Thoracic aorta (tissue), 2 donors: ENCODE measurements at regions not wholly inside any gene's neighbourhood (a gene's known extent, or its start where the extent isn't known, plus 50 kb on each side); places are given as distances from the start of the nearest gene placed in this dataset.

Experiments
- ATAC-seq: fragments of 150-250 bp; one replicate; pipeline ENCODE4 v1.8.0; 2017; ENCODE audit warnings: low read depth; ENCODE audit not compliant: insufficient number of reproducible peaks, low FRiP score
- DNase-seq: peaks from one replicate; pipeline ENCODE4 v3.0.0-alpha.2; 2020; ENCODE audit warnings: low spot score
- H3K27ac ChIP-seq, 2 donors: fragments of 200-600 bp; sonication (generic); 1 replicate in 1 of 2; 2 replicates in 1 of 2; pipeline ENCODE4 v1.5.1; 2016; ENCODE audit warnings: mild to moderate bottlenecking in 2 of 2, moderate library complexity in 2 of 2
- H3K27me3 ChIP-seq: fragments of 200-600 bp; sonication (generic); replicated peaks from 2 replicates; pipeline ENCODE4 v1.6.0; 2016; ENCODE audit warnings: mild to moderate bottlenecking; ENCODE audit not compliant: insufficient read depth
- H3K36me3 ChIP-seq: fragments of 200-600 bp; sonication (generic); one replicate; pipeline ENCODE4 v1.5.1; 2016
- H3K4me1 ChIP-seq, 2 donors: fragments of 200-600 bp; sonication (generic); 1 replicate in 1 of 2; 2 replicates in 1 of 2; pipeline versions ENCODE4 v1.5.1 to v1.6.0; 2016; ENCODE audit warnings: low read depth in 2 of 2, mild to moderate bottlenecking in 1 of 2; ENCODE audit not compliant: control insufficient read depth in 1 of 2
- H3K4me3 ChIP-seq: fragments of 200-600 bp; sonication (generic); 2 replicates; pipeline ENCODE4 v1.5.1; 2016; ENCODE audit warnings: mild to moderate bottlenecking
- H3K9me3 ChIP-seq: fragments of 200-600 bp; sonication (generic); 2 replicates; pipeline ENCODE4 v1.5.1; 2016
- TF ChIP-seq, protein P1 (sequence below): fragments of 200-600 bp; sonication (generic); IDR thresholded peaks from one replicate; pipeline ENCODE4 v1.5.1; 2019; ENCODE audit warnings: antibody characterized with exemption

DNA sequence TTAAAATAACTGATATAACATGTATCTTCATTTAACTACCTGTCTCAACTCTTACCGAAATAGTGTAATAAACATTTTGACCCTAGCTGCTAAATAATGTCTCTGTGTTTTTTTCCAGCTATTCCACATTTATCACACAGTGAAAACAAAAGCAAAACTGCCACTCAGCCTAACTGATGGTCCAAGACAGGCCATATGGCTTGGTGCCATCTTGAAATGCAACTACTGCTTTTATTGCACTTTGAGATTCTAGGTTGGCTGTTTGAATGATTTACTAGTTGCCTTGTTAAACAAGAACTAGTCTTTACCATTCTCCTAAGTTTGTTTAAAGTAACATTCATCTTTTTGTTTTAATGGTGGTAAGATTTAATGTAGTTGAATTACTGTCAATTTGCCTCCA, 739.8 kb downstream of the TFAP2A start:
- no peaks in the 10 kb centered on the region for H3K9me3 ChIP-seq
- no peaks in the 10 kb centered on the region for H3K36me3 ChIP-seq
- no peaks in the 10 kb centered on the region for H3K27me3 ChIP-seq
- no peak for ATAC-seq
- no peak for DNase-seq
- TF ChIP-seq, protein P1, sequence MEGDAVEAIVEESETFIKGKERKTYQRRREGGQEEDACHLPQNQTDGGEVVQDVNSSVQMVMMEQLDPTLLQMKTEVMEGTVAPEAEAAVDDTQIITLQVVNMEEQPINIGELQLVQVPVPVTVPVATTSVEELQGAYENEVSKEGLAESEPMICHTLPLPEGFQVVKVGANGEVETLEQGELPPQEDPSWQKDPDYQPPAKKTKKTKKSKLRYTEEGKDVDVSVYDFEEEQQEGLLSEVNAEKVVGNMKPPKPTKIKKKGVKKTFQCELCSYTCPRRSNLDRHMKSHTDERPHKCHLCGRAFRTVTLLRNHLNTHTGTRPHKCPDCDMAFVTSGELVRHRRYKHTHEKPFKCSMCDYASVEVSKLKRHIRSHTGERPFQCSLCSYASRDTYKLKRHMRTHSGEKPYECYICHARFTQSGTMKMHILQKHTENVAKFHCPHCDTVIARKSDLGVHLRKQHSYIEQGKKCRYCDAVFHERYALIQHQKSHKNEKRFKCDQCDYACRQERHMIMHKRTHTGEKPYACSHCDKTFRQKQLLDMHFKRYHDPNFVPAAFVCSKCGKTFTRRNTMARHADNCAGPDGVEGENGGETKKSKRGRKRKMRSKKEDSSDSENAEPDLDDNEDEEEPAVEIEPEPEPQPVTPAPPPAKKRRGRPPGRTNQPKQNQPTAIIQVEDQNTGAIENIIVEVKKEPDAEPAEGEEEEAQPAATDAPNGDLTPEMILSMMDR = no peak
- no peak overlapping the region for H3K4me3 ChIP-seq
- H3K4me1 ChIP-seq = no peaks in the 10 kb centered on the region
- H3K27ac ChIP-seq = no peak overlapping the region

DNA sequence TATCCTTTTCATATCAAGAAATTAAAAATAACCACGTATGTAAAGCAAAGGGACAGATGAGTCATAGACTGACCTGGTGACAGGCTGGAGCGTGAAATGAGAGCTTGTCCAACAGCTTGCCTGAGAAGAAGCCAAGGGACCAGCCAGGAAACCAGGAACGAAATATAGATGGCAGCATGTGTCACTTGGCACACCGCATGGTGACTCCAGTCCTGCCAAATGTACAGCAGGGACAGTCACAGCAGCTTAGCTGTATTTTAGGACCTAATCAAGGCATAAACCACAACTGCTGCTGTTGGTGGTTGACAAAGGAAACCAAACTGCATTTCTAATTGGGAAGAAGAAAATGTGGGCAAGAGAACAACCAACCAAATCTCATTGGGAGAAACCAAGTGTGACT, 755.0 kb downstream of the TFAP2A start:
- H3K4me1 ChIP-seq = no peaks in the 10 kb centered on the region
- H3K9me3 ChIP-seq = no peaks in the 10 kb centered on the region
- no peak overlapping the region for H3K4me3 ChIP-seq
- no peaks in the 10 kb centered on the region for H3K27me3 ChIP-seq
- TF ChIP-seq, protein P1 = no peak
- ATAC-seq (no peak), DNase-seq (no peak)
- H3K27ac ChIP-seq = no peak overlapping the region
- H3K36me3 ChIP-seq = no peaks in the 10 kb centered on the region

DNA sequence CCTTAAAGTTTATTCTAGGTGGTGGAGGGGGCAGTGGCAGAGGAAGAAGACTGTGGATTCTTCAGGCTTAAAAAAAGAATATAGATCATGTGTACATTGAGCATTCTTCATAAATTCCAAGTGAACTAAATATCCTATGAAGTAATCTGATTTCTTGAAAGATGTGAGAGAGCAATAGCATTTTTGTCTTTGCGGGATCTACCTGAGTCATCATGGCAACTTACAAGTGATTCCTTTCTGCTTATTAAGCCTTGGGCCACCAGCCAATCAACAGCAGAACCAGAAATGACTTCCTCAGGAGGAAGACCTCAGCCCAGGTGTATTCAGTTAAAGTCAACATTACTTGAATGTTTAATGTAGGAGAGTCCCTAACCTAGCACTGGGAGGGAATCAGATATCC, 756.9 kb downstream of the TFAP2A start:
- DNase-seq = no peak
- Histone ChIP-seq H3K4me1 (no peaks in the 10 kb centered on the region), H3K9me3 (no peaks in the 10 kb centered on the region), H3K36me3 (no peaks in the 10 kb centered on the region), H3K4me3 (no peak overlapping the region), H3K27ac (no peak overlapping the region), H3K27me3 (no peaks in the 10 kb centered on the region)
- TF ChIP-seq, protein P1 = no peak
- ATAC-seq = no peak

DNA sequence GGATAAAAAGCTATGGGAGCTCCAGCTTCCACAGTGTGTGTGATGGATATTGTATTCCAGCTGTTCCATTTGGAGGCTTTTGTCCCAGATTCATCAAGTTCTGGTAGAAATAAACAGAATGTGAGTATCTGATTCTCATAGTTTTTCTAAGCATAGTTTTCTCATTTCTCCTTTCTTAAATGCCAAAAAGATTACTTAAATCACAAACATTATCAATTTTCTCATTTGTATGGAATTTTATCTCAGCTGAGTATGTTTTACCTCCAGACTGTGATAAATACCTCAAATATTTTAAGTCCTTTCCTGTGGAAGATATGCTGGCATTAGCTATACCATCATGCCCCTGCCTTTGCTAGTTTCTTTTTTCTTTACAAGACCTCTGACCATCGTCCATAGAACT, 767.3 kb downstream of the TFAP2A start:
- TF ChIP-seq, protein P1 = no peak
- ATAC-seq (no peak), DNase-seq (no peak)
- Histone ChIP-seq H3K27ac (no peak overlapping the region), H3K27me3 (no peaks in the 10 kb centered on the region), H3K9me3 (no peaks in the 10 kb centered on the region), H3K4me1 (no peaks in the 10 kb centered on the region), H3K36me3 (no peaks in the 10 kb centered on the region), H3K4me3 (no peak overlapping the region)

DNA sequence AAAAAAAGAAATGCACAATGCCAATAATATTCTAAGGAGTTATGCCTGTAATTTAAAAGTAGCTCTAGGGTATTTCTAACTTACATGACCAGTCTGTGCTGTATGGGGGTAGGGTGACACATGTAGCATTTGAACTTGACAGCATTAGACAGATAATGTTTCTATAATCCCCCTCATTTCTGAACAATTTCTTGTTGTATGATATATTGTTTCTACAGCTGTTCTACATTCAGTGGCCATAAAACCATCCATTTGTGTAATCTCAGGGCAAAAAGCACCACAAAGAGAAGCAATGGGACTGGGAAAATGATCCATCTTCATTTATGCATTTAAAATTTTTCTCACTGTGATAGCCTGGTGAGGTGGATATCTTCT, 767.8 kb downstream of the TFAP2A start:
- Histone ChIP-seq H3K27ac (no peak overlapping the region), H3K9me3 (no peaks in the 10 kb centered on the region), H3K36me3 (no peaks in the 10 kb centered on the region), H3K4me1 (no peaks in the 10 kb centered on the region), H3K4me3 (no peak overlapping the region), H3K27me3 (no peaks in the 10 kb centered on the region)
- DNase-seq (no peak), ATAC-seq (no peak)
- TF ChIP-seq, protein P1 = no peak
